ENCODE measurements at regions not wholly inside any gene's neighbourhood (a gene's known extent, or its start where the extent isn't known, plus 50 kb on each side); places are given as distances from the start of the nearest gene placed in this dataset.

DNA sequence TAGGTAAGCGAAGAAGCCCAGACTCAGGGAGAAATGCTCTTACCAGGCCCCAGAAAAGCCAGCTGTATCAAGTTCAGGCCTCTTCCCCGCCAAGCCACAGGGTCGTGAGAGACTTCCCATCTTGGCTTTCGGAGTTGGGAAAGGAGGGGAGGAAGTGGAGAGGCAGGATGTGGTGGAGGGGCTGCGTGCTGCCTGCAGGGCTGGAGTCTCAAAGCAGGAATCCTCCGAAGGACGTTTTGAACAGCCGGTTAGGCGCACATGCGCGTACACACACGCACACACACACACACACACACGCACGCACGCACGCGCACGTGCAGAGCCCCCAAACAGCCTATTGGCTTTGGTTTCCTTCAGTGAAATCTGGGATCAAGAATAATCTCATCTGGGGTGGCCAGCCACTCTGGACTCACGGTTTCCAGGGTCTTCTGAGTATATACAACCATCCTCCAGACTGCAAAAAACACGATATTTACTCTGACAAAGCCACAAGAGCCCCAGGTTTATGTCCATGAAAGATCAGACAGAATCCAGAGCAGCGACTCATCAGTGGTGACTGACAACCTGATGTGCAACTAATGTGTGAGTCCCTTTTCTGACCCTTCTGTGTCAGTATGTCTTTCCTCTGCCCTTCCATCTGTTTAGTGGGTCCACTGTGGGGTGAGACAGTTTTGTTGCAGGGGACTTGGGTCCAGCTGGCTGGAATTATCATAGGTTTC lies 115.0 kb upstream of the ZNF438 start:
- TF ChIP-seq, protein P1, sequence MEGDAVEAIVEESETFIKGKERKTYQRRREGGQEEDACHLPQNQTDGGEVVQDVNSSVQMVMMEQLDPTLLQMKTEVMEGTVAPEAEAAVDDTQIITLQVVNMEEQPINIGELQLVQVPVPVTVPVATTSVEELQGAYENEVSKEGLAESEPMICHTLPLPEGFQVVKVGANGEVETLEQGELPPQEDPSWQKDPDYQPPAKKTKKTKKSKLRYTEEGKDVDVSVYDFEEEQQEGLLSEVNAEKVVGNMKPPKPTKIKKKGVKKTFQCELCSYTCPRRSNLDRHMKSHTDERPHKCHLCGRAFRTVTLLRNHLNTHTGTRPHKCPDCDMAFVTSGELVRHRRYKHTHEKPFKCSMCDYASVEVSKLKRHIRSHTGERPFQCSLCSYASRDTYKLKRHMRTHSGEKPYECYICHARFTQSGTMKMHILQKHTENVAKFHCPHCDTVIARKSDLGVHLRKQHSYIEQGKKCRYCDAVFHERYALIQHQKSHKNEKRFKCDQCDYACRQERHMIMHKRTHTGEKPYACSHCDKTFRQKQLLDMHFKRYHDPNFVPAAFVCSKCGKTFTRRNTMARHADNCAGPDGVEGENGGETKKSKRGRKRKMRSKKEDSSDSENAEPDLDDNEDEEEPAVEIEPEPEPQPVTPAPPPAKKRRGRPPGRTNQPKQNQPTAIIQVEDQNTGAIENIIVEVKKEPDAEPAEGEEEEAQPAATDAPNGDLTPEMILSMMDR (IDR thresholded peaks at IDR 0.05; ENCODE audit: insufficient read depth, low read depth, low read length), result no peak
- TF ChIP-seq EZH2 (IDR thresholded peaks at IDR 0.05; ENCODE audit: insufficient read depth, low read length), result no peak

All from astrocyte (in vitro differentiated cells and primary cell).